Right lobe of liver (tissue), 6 donors: ENCODE measurements at regions not wholly inside any gene's neighbourhood (a gene's known extent, or its start where the extent isn't known, plus 50 kb on each side); places are given as distances from the start of the nearest gene placed in this dataset.

Experiments
- ATAC-seq, 4 donors: fragments of 200-7000 bp; cut with Tn5 transposase; one replicate each; pipeline ENCODE4 v1.9.1; 2020; ENCODE audit warnings: mild to moderate bottlenecking in 4 of 4, moderate library complexity in 4 of 4
- DNase-seq, 3 donors: peaks; one replicate each; pipeline ENCODE4 v3.0.0-alpha.2; 2020
- H3K27ac ChIP-seq, 3 donors: fragments of 200-600 bp; one replicate each; pipeline ENCODE4 v1.8.0; 2022
- H3K27me3 ChIP-seq, 2 donors: fragments of 200-600 bp; one replicate each; pipeline ENCODE4 v1.8.0; 2022
- H3K36me3 ChIP-seq, 4 donors: fragments of 200-600 bp; sonication (generic) in 1 of 4; one replicate each; pipeline versions ENCODE4 v1.5.1 to v1.8.0; 2017 to 2022; ENCODE audit warnings: control low read depth in 1 of 4
- H3K4me1 ChIP-seq, 4 donors: fragments of 200-600 bp; sonication (generic) in 1 of 4; one replicate each; pipeline versions ENCODE4 v1.5.1 to v1.8.0; 2017 to 2022; ENCODE audit warnings: control low read depth in 1 of 4
- H3K4me3 ChIP-seq, 3 donors: fragments of 200-600 bp; one replicate each; pipeline ENCODE4 v1.8.0; 2022
- H3K9me3 ChIP-seq, 4 donors: fragments of 200-600 bp; sonication (generic) in 1 of 4; one replicate each; pipeline versions ENCODE4 v1.5.1 to v1.8.0; 2017 to 2022; ENCODE audit warnings: control low read depth in 1 of 4
- POLR2A ChIP-seq: fragments of 450-650 bp; IDR thresholded peaks from one replicate; pipeline ENCODE4 v1.6.1; 2017; ENCODE audit warnings: antibody characterized with exemption, mild to moderate bottlenecking
- WGBS: methylation state at CpG from one replicate; pipeline ENCODE4 v1.1.6; 2018; ENCODE audit warnings: low coverage, low lambda C conversion rate; ENCODE audit not compliant: insufficient coverage; ENCODE audit errors: missing lambda C conversion rate; 5-methylcytosine and 5-hydroxymethylcytosine counted together
- intact Hi-C, 2 donors: fragments of 100-400 bp; cut with DNase I; formaldehyde crosslinking; loops; one replicate each; pipeline versions ENCODE4 v1.11.2 to v1.14.1; 2022
- TF ChIP-seq, protein P1 (sequence below), 4 donors: fragments of 200-600 bp in 3 of 4; fragments of 450-650 bp in 1 of 4; IDR thresholded peaks; one replicate each; pipeline versions ENCODE4 v1.5.1 to v1.8.0; 2016 to 2022; ENCODE audit warnings: antibody characterized with exemption in 4 of 4, mild to moderate bottlenecking in 2 of 4
- donor health status: DM: no; HTN: yes; CAD: no.
- donor health status: DM: no; HTN: no; CAD: no.
- donor health status: DM: no; HTN: no; CAD: no.
- donor health status: DM: no; HTN: yes; CAD: no.
- donor health status: DM: no; HTN: yes; CAD: no.

DNA sequence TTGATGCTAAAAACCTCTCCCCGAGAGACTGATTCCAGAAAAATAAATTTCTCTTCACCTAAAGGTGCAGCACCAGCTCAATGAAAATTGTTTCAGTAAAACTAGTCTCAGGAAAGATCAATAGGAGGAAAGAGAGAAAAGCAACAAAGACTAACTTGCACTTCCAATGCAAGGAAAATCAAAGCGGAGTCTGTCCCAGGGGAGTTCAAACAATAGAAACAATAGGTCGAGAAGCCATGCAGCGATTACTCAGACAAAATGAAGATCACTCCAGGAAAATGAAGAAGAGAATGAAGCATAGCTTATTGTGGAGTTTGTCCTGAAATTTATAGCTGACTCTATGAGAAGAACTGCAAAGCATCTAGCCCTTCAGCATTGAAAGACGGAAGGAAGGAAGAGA lies 105.1 kb upstream of the FRMD4B start:
- no peaks in the 10 kb centered on the region for H3K36me3 ChIP-seq
- no peaks in the 10 kb centered on the region for H3K4me1 ChIP-seq
- no peak overlapping the region for H3K27ac ChIP-seq
- no peak for ATAC-seq
- TF ChIP-seq, protein P1, sequence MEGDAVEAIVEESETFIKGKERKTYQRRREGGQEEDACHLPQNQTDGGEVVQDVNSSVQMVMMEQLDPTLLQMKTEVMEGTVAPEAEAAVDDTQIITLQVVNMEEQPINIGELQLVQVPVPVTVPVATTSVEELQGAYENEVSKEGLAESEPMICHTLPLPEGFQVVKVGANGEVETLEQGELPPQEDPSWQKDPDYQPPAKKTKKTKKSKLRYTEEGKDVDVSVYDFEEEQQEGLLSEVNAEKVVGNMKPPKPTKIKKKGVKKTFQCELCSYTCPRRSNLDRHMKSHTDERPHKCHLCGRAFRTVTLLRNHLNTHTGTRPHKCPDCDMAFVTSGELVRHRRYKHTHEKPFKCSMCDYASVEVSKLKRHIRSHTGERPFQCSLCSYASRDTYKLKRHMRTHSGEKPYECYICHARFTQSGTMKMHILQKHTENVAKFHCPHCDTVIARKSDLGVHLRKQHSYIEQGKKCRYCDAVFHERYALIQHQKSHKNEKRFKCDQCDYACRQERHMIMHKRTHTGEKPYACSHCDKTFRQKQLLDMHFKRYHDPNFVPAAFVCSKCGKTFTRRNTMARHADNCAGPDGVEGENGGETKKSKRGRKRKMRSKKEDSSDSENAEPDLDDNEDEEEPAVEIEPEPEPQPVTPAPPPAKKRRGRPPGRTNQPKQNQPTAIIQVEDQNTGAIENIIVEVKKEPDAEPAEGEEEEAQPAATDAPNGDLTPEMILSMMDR (IDR thresholded peaks at IDR 0.05): no peak
- no peak for TF ChIP-seq POLR2A
- WGBS: 36% methylated on average over 5 of the region's 5 CpGs
- no peaks in the 10 kb centered on the region for H3K9me3 ChIP-seq
- no peak overlapping the region for H3K4me3 ChIP-seq
- no peaks in the 10 kb centered on the region for H3K27me3 ChIP-seq
- intact Hi-C loops: no loop called here
- no peak for DNase-seq

DNA sequence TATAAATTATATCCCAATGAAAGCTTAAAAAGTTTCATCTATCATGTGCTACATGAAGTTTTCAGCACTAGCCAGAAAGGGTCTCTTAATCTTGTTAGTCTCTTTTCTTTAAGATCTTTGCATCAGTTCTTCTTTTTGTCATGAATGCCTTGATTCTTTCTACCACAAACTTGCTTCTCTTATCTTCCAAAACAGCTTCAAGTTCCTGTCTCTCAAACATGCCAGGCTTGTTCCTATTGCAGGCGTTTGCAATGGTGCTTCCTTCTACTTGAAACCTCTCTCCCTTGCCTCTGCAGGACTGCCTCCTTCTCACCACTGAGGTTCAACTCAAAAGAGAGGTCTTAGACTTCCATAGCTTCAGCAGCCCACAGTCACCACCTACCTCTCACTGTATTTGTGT lies 104.3 kb upstream of the FRMD4B start:
- 7% methylated on average over 1 of the region's 1 CpG for WGBS
- no peak for DNase-seq
- H3K4me1 ChIP-seq: no peaks in the 10 kb centered on the region
- intact Hi-C loops: no loop called here
- peak in 1 of 4 donors; percentile 24 for ATAC-seq
- H3K27ac ChIP-seq: no peak overlapping the region
- no peak for TF ChIP-seq POLR2A
- TF ChIP-seq, protein P1 (IDR thresholded peaks at IDR 0.05): no peak
- no peak overlapping the region for H3K4me3 ChIP-seq
- no peaks in the 10 kb centered on the region for H3K27me3 ChIP-seq
- H3K36me3 ChIP-seq: no peaks in the 10 kb centered on the region
- no peaks in the 10 kb centered on the region for H3K9me3 ChIP-seq

- H3K27me3 ChIP-seq: no peaks in the 10 kb centered on the region
- DNase-seq: no peak
- no peaks in the 10 kb centered on the region for H3K9me3 ChIP-seq
- no peaks in the 10 kb centered on the region for H3K4me1 ChIP-seq
- H3K36me3 ChIP-seq: no peaks in the 10 kb centered on the region
- intact Hi-C loops: no loop called here
- no peak overlapping the region for H3K4me3 ChIP-seq
- no peak for TF ChIP-seq POLR2A
- TF ChIP-seq, protein P1 (IDR thresholded peaks at IDR 0.05): no peak
- ATAC-seq: no peak
- H3K27ac ChIP-seq: no peak overlapping the region
Observed at GRCh38 chr3:69488026-69488425, 102.1 kb upstream of the FRMD4B start.

GRCh38 chr3:69485489-69485888 lies 99.6 kb upstream of the FRMD4B start:
- no peak for TF ChIP-seq POLR2A
- TF ChIP-seq, protein P1 (IDR thresholded peaks at IDR 0.05): no peak
- no peaks in the 10 kb centered on the region for H3K9me3 ChIP-seq
- DNase-seq: no peak
- WGBS: no CpG with 5 or more reads among the region's 4 CpGs
- H3K36me3 ChIP-seq: no peaks in the 10 kb centered on the region
- H3K4me3 ChIP-seq: no peak overlapping the region
- no peaks in the 10 kb centered on the region for H3K27me3 ChIP-seq
- H3K4me1 ChIP-seq: no peaks in the 10 kb centered on the region
- intact Hi-C loops: no loop called here
- ATAC-seq: no peak
- H3K27ac ChIP-seq: no peak overlapping the region
